Ascending aorta (tissue), 2 donors: ENCODE measurements at regions not wholly inside any gene's neighbourhood (a gene's known extent, or its start where the extent isn't known, plus 50 kb on each side); places are given as distances from the start of the nearest gene placed in this dataset.

Experiments
- DNase-seq, 2 donors: peaks; one replicate each; pipeline ENCODE4 v3.0.0-alpha.2; 2019; ENCODE audit warnings: low spot score in 2 of 2
- H3K27ac ChIP-seq, 2 donors: fragments of 200-600 bp; sonication (generic); one replicate each; pipeline ENCODE4 v1.5.1; 2016 to 2017; ENCODE audit warnings: mild to moderate bottlenecking in 1 of 2
- H3K27me3 ChIP-seq: fragments of 200-600 bp; sonication (generic); one replicate; pipeline ENCODE4 v1.5.1; 2017
- H3K36me3 ChIP-seq, 2 donors: fragments of 200-600 bp; sonication (generic); one replicate each; pipeline ENCODE4 v1.5.1; 2016
- H3K4me1 ChIP-seq, 2 donors: fragments of 200-600 bp; sonication (generic); one replicate each; pipeline ENCODE4 v1.5.1; 2016 to 2017; ENCODE audit warnings: mild to moderate bottlenecking in 1 of 2
- H3K4me3 ChIP-seq, 2 donors: fragments of 200-600 bp; sonication (generic); one replicate each; pipeline ENCODE4 v1.5.1; 2016 to 2017; ENCODE audit warnings: mild to moderate bottlenecking in 1 of 2
- H3K9me3 ChIP-seq, 2 donors: fragments of 200-600 bp; sonication (generic); one replicate each; pipeline ENCODE4 v1.5.1; 2016
- intact Hi-C: fragments of 100-400 bp; cut with DNase I; formaldehyde crosslinking; loops from one replicate; pipeline ENCODE4 v1.15.1; 2023
- TF ChIP-seq, protein P1 (sequence below), 3 experiments: fragments of 200-600 bp in 2 of 3; fragments of 450-650 bp in 1 of 3; sonication (generic) in 2 of 3; IDR thresholded peaks; one replicate each; pipeline ENCODE4 v1.5.1; 2016 to 2019; ENCODE audit warnings: antibody characterized with exemption in 3 of 3, mild to moderate bottlenecking in 1 of 3, moderate library complexity in 1 of 3

- Histone ChIP-seq H3K4me3 (no peak overlapping the region), H3K9me3 (no peaks in the 10 kb centered on the region), H3K27me3 (no peaks in the 10 kb centered on the region), H3K27ac (no peak overlapping the region), H3K36me3 (no peaks in the 10 kb centered on the region), H3K4me1 (no peaks in the 10 kb centered on the region)
- TF ChIP-seq, protein P1, sequence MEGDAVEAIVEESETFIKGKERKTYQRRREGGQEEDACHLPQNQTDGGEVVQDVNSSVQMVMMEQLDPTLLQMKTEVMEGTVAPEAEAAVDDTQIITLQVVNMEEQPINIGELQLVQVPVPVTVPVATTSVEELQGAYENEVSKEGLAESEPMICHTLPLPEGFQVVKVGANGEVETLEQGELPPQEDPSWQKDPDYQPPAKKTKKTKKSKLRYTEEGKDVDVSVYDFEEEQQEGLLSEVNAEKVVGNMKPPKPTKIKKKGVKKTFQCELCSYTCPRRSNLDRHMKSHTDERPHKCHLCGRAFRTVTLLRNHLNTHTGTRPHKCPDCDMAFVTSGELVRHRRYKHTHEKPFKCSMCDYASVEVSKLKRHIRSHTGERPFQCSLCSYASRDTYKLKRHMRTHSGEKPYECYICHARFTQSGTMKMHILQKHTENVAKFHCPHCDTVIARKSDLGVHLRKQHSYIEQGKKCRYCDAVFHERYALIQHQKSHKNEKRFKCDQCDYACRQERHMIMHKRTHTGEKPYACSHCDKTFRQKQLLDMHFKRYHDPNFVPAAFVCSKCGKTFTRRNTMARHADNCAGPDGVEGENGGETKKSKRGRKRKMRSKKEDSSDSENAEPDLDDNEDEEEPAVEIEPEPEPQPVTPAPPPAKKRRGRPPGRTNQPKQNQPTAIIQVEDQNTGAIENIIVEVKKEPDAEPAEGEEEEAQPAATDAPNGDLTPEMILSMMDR (IDR thresholded peaks at IDR 0.05), result no peak
- intact Hi-C loops, result no loop called here
- no peak for DNase-seq
Observed at GRCh38 chr6:139710556-139710955, 336.1 kb upstream of the CITED2 start.

GRCh38 chr6:139708337-139709199 lies 334.1 kb upstream of the CITED2 start:
- no peak overlapping the region for H3K27ac ChIP-seq
- H3K4me1 ChIP-seq, result no peaks in the 10 kb centered on the region
- intact Hi-C loops, result no loop called here
- H3K27me3 ChIP-seq, result no peaks in the 10 kb centered on the region
- DNase-seq, result no peak
- H3K36me3 ChIP-seq, result no peaks in the 10 kb centered on the region
- no peaks in the 10 kb centered on the region for H3K9me3 ChIP-seq
- TF ChIP-seq, protein P1 (IDR thresholded peaks at IDR 0.05), result no peak
- no peak overlapping the region for H3K4me3 ChIP-seq

GRCh38 chr6:139706912-139707311 lies 332.5 kb upstream of the CITED2 start:
- no peaks in the 10 kb centered on the region for H3K4me1 ChIP-seq
- H3K27me3 ChIP-seq, result no peaks in the 10 kb centered on the region
- TF ChIP-seq, protein P1 (IDR thresholded peaks at IDR 0.05), result no peak
- no peak for DNase-seq
- no peak overlapping the region for H3K4me3 ChIP-seq
- no peaks in the 10 kb centered on the region for H3K36me3 ChIP-seq
- no peaks in the 10 kb centered on the region for H3K9me3 ChIP-seq
- H3K27ac ChIP-seq, result no peak overlapping the region
- intact Hi-C loops, result no loop called here

DNA sequence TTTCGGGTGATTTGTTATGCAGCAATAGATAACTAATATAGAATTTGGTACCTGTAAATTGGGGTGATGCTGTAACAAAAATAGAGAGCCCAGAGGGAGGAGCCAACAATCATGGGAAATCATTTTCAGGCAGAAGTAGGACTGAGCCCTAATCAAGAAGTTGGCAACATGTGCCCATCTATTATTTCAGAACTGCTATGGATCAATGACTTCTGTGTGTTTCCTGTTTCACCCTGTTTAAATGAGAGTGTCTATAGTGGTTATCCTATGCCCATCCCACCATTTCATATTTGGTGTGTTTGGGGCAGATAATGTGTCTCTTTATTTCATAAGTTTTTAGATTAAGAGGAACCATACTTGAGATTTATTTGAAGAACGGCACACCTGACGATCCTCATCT lies 330.8 kb upstream of the CITED2 start:
- Histone ChIP-seq H3K27ac (no peak overlapping the region), H3K4me3 (no peak overlapping the region), H3K4me1 (no peaks in the 10 kb centered on the region), H3K9me3 (no peaks in the 10 kb centered on the region), H3K36me3 (no peaks in the 10 kb centered on the region), H3K27me3 (no peaks in the 10 kb centered on the region)
- no peak for DNase-seq
- TF ChIP-seq, protein P1 (IDR thresholded peaks at IDR 0.05), result no peak
- intact Hi-C loops, result no loop called here

GRCh38 chr6:139703780-139704179 lies 329.3 kb upstream of the CITED2 start:
- TF ChIP-seq, protein P1 (IDR thresholded peaks at IDR 0.05), result no peak
- DNase-seq, result no peak
- Histone ChIP-seq H3K27me3 (no peaks in the 10 kb centered on the region), H3K4me3 (no peak overlapping the region), H3K36me3 (no peaks in the 10 kb centered on the region), H3K27ac (no peak overlapping the region), H3K4me1 (no peaks in the 10 kb centered on the region), H3K9me3 (no peaks in the 10 kb centered on the region)
- intact Hi-C loops, result no loop called here
